ENCODE measurements at regions not wholly inside any gene's neighbourhood (a gene's known extent, or its start where the extent isn't known, plus 50 kb on each side); places are given as distances from the start of the nearest gene placed in this dataset.

- no peak overlapping the region for H3K9ac ChIP-seq (ENCODE audit: extremely low read depth, insufficient read length, low read length)
- no peak overlapping the region for H3K23ac ChIP-seq (ENCODE audit: insufficient read length, low read depth, low read length)
- Mint-ChIP-seq H3K9me3 (peaks cover 0 to 2% of the 10 kb centered on the region in 2 experiments; a peak in 1 of 5 replicates), H3K27ac (no peak overlapping the region), H3K4me3 (no peak overlapping the region), H3K4me1 (no peaks in the 10 kb centered on the region; a peak in 2 of 4 replicates), H3K27me3 (ENCODE audit: low read depth) (peaks cover 8% of the 10 kb centered on the region), H3K36me3 (ENCODE audit: insufficient read depth in 1 of 3, low read depth in 3 of 3) (no peaks in the 10 kb centered on the region)
- no peak overlapping the region for H2BK120ac ChIP-seq (ENCODE audit: low read depth, low read length, poor library complexity, severe bottlenecking)
- TF ChIP-seq CTCF (conservative IDR thresholded peaks at IDR 0.05) = no peak
- H2AFZ ChIP-seq (ENCODE audit: low read length) = no peak overlapping the region
- no peak overlapping the region for H4K8ac ChIP-seq (replicated peaks; ENCODE audit: insufficient read length, low read depth, low read length)
- H4K20me1 ChIP-seq (ENCODE audit: control insufficient read depth, insufficient read depth, insufficient read length) = no peaks in the 10 kb centered on the region
- no peak overlapping the region for H4K5ac ChIP-seq (ENCODE audit: insufficient read length, low read depth, low read length)
- H3T11ph ChIP-seq (ENCODE audit: low read length) = no peak overlapping the region
- H3K79me2 ChIP-seq (ENCODE audit: insufficient read depth, low read length) = no peaks in the 10 kb centered on the region
- H4K91ac ChIP-seq (ENCODE audit: insufficient read length, low read depth, low read length) = no peak overlapping the region
- H3K23me2 ChIP-seq (ENCODE audit: insufficient read length, low read depth, low read length, poor library complexity, severe bottlenecking) = no peaks in the 10 kb centered on the region
- no peak overlapping the region for H2BK12ac ChIP-seq (ENCODE audit: insufficient read length, low read depth, low read length)
- no peak overlapping the region for H2AK5ac ChIP-seq (ENCODE audit: insufficient read length, low read length)
- no peak overlapping the region for H3K14ac ChIP-seq (ENCODE audit: insufficient read depth, low read length)
- no peaks in the 10 kb centered on the region for H3K4me1 ChIP-seq (ENCODE audit: insufficient read depth, low read length)
- no peak overlapping the region for H3K56ac ChIP-seq (ENCODE audit: insufficient read length, low read depth, low read length)
- H3K4ac ChIP-seq (ENCODE audit: low read depth, low read length) = no peak overlapping the region
- H3K79me1 ChIP-seq (ENCODE audit: insufficient read depth, low read depth, low read length, poor library complexity, severe bottlenecking) = no peaks in the 10 kb centered on the region
- H3K18ac ChIP-seq (ENCODE audit: insufficient read length, low read depth, low read length) = no peak overlapping the region
- no peak overlapping the region for H3K27ac ChIP-seq (ENCODE audit: insufficient read length, low read depth, low read length)
- H3K27me3 ChIP-seq (ENCODE audit: insufficient read depth, low read length) = no peaks in the 10 kb centered on the region
- no peak overlapping the region for H2BK15ac ChIP-seq (ENCODE audit: low read depth, low read length)
- no peak overlapping the region for H2BK20ac ChIP-seq (ENCODE audit: low read depth, low read length, poor library complexity, severe bottlenecking)
- no peak overlapping the region for H3K4me2 ChIP-seq (ENCODE audit: insufficient read depth, insufficient read length, low read length)
- no peak overlapping the region for H2BK5ac ChIP-seq (ENCODE audit: insufficient read length, low read length)
- no CpG with 5 or more reads among the region's 3 CpGs for WGBS (ENCODE audit: extremely low coverage, insufficient read length, low lambda C conversion rate)
- no peaks in the 10 kb centered on the region for H3K9me3 ChIP-seq (ENCODE audit: control insufficient read depth, low read depth, low read length)
- no peak for DNase-seq
Observed at GRCh38 chr19:28929006-28929405, 283.9 kb downstream of the UQCRFS1 start.
